ENCODE measurements at regions not wholly inside any gene's neighbourhood (a gene's known extent, or its start where the extent isn't known, plus 50 kb on each side); places are given as distances from the start of the nearest gene placed in this dataset.
"Not testable (repeated sequence)": the region's sequence is repeated elsewhere in the genome, so short reads cannot be mapped to it uniquely, and the experiment has no call there.

- no peaks in the 10 kb centered on the region for H3K36me3 ChIP-seq (ENCODE audit: control insufficient read depth, insufficient read depth, low read length)
- DNase-seq: no peak
- H3K4me1 ChIP-seq (ENCODE audit: control insufficient read depth, insufficient read depth, low read length, poor library complexity, severe bottlenecking): no peaks in the 10 kb centered on the region
- no peak overlapping the region for H3K27ac ChIP-seq (ENCODE audit: insufficient read depth, low read length, poor library complexity, severe bottlenecking)
- no peaks in the 10 kb centered on the region for H3K9me3 ChIP-seq (ENCODE audit: control insufficient read depth, low read length)
- H3K4me3 ChIP-seq (ENCODE audit: insufficient read depth, low read depth, low read length, poor library complexity, severe bottlenecking): no peak overlapping the region
- no peaks in the 10 kb centered on the region for H3K27me3 ChIP-seq (replicated peaks; ENCODE audit: control insufficient read depth, insufficient read depth, low read length, poor library complexity, severe bottlenecking)
These were observed 1261.2 kb upstream of the SLC39A10 start for GRCh38 chr2:194395818-194396217.

DNA sequence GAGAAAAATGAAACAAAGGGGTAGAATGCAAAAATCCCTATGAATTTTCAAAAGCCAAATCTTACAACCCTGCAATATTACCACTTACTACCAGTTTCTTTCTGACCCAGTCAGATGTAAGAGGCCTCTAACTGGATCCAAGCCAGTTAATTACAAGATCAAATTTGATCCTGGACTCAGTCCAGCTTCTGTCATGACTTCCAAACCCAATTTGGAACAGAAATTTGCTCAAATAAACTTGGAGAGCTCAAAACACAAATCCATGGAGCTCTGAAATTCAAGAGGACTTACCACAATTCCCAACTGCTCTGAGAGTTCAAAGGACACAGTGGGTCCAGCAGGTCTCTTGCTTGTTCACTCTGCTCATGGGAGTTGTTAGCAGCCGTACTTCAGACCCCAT is 1271.7 kb upstream of the SLC39A10 start:
- H3K9me3 ChIP-seq (ENCODE audit: control insufficient read depth, low read length): no peaks in the 10 kb centered on the region

DNA sequence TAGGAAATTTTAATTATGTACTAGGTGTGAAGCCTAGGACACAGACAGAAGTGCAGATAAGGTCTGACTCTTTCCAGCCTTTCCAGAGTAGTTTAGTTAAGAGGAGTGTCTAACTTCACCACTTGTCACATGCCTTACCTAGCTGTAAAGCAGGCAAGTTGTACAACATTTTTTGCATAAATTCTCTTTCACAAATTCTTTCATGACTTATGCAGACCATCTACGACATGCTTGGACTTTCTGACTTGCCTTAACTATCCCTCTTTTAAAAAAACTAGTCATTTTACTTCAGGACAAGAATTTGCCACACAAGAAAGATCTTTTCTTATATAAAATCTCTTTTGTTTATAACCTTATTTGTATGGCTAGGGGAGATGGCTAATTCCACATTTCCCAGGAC is 1273.6 kb upstream of the SLC39A10 start:
- no peaks in the 10 kb centered on the region for H3K4me1 ChIP-seq (ENCODE audit: control insufficient read depth, insufficient read depth, low read length, poor library complexity, severe bottlenecking)
- H3K9me3 ChIP-seq (ENCODE audit: control insufficient read depth, low read length): no peaks in the 10 kb centered on the region
- no peaks in the 10 kb centered on the region for H3K27me3 ChIP-seq (replicated peaks; ENCODE audit: control insufficient read depth, insufficient read depth, low read length, poor library complexity, severe bottlenecking)
- H3K4me3 ChIP-seq (ENCODE audit: insufficient read depth, low read depth, low read length, poor library complexity, severe bottlenecking): no peak overlapping the region
- H3K27ac ChIP-seq (ENCODE audit: insufficient read depth, low read length, poor library complexity, severe bottlenecking): no peak overlapping the region
- DNase-seq: no peak
- H3K36me3 ChIP-seq (ENCODE audit: control insufficient read depth, insufficient read depth, low read length): no peaks in the 10 kb centered on the region

More for the DNA sequence above, 1271.7 kb upstream of the SLC39A10 start:
- Histone ChIP-seq H3K27me3 (replicated peaks; ENCODE audit: control insufficient read depth, insufficient read depth, low read length, poor library complexity, severe bottlenecking) (no peaks in the 10 kb centered on the region), H3K4me3 (ENCODE audit: insufficient read depth, low read depth, low read length, poor library complexity, severe bottlenecking) (no peak overlapping the region), H3K4me1 (ENCODE audit: control insufficient read depth, insufficient read depth, low read length, poor library complexity, severe bottlenecking) (no peaks in the 10 kb centered on the region), H3K27ac (ENCODE audit: insufficient read depth, low read length, poor library complexity, severe bottlenecking) (no peak overlapping the region), H3K36me3 (ENCODE audit: control insufficient read depth, insufficient read depth, low read length) (no peaks in the 10 kb centered on the region)
- DNase-seq: no peak

DNA sequence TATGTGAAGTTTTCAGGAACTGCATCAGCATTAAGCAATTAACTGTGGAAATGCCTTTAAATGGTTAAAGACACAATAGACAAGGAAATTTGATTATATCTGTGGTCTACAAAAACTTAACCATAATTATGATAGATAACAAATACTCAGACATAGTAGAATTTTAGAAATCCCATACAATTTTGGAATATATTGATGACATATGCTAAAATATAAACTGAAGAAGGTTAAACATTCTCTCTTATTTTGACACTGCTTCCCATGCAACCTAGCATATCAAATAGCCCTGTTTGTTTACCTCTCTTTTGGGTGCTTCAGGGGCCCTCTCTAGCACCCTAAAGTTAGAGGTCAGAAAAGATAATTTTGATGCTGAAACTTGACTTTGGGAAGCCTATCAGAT is 1274.8 kb upstream of the SLC39A10 start:
- no peaks in the 10 kb centered on the region for H3K4me1 ChIP-seq (ENCODE audit: control insufficient read depth, insufficient read depth, low read length, poor library complexity, severe bottlenecking)
- no peak overlapping the region for H3K4me3 ChIP-seq (ENCODE audit: insufficient read depth, low read depth, low read length, poor library complexity, severe bottlenecking)
- no peak for DNase-seq
- no peaks in the 10 kb centered on the region for H3K9me3 ChIP-seq (ENCODE audit: control insufficient read depth, low read length)
- no peak overlapping the region for H3K27ac ChIP-seq (ENCODE audit: insufficient read depth, low read length, poor library complexity, severe bottlenecking)
- no peaks in the 10 kb centered on the region for H3K36me3 ChIP-seq (ENCODE audit: control insufficient read depth, insufficient read depth, low read length)
- no peaks in the 10 kb centered on the region for H3K27me3 ChIP-seq (replicated peaks; ENCODE audit: control insufficient read depth, insufficient read depth, low read length, poor library complexity, severe bottlenecking)

DNA sequence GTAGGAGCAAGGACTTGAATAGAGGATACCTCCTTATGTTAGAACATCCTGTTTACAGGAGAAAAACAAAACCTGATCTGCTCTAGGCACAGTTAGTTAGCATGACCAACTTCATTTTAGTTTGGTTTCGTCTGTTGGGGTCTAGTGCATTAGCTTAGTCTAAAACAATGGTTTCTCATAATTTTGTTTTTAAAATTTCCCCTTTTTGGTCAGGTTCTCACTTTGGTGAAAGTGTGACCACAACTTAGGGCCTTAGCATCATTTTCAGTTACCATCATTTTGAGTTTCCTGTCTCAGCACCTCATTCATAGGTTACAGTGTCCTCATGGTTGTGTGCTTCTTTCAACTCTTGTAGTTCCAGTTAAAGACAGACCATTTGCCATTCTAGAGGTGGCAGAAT is 1277.0 kb upstream of the SLC39A10 start:
- H3K4me1 ChIP-seq (ENCODE audit: control insufficient read depth, insufficient read depth, low read length, poor library complexity, severe bottlenecking): no peaks in the 10 kb centered on the region
- H3K4me3 ChIP-seq (ENCODE audit: insufficient read depth, low read depth, low read length, poor library complexity, severe bottlenecking): no peak overlapping the region
- H3K36me3 ChIP-seq (ENCODE audit: control insufficient read depth, insufficient read depth, low read length): no peaks in the 10 kb centered on the region
- no peaks in the 10 kb centered on the region for H3K27me3 ChIP-seq (replicated peaks; ENCODE audit: control insufficient read depth, insufficient read depth, low read length, poor library complexity, severe bottlenecking)
- H3K27ac ChIP-seq (ENCODE audit: insufficient read depth, low read length, poor library complexity, severe bottlenecking): no peak overlapping the region
- no peaks in the 10 kb centered on the region for H3K9me3 ChIP-seq (ENCODE audit: control insufficient read depth, low read length)
- no peak for DNase-seq

- not testable (repeated sequence) for H3K4me1 ChIP-seq (ENCODE audit: control insufficient read depth, insufficient read depth, low read length, poor library complexity, severe bottlenecking); H3K27me3 ChIP-seq (replicated peaks; ENCODE audit: control insufficient read depth, insufficient read depth, low read length, poor library complexity, severe bottlenecking); H3K27ac ChIP-seq (ENCODE audit: insufficient read depth, low read length, poor library complexity, severe bottlenecking); DNase-seq; H3K36me3 ChIP-seq (ENCODE audit: control insufficient read depth, insufficient read depth, low read length); H3K4me3 ChIP-seq (ENCODE audit: insufficient read depth, low read depth, low read length, poor library complexity, severe bottlenecking); H3K9me3 ChIP-seq (ENCODE audit: control insufficient read depth, low read length)
These were observed 1289.6 kb upstream of the SLC39A10 start for GRCh38 chr2:194367390-194367789.

DNA sequence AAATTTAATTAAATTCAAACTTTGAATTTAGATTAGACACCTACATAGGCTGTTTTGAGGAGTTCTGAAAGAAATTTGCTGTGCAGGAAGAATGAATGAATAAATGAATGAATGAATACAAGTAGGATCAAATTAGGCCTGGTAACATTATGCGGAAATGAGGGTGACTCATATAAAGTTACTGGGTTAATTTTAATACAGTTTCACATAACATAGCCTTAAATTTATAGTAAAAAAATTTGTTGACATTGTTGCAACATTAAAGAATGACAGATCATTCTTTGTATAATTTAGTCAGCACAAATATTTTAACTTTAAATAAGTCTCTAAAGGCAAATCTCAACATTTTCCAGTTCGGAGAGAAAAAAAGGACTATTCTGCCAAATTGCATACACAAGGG is 1293.1 kb upstream of the SLC39A10 start:
- H3K4me3 ChIP-seq (ENCODE audit: insufficient read depth, low read depth, low read length, poor library complexity, severe bottlenecking): no peak overlapping the region
- H3K27me3 ChIP-seq (replicated peaks; ENCODE audit: control insufficient read depth, insufficient read depth, low read length, poor library complexity, severe bottlenecking): no peaks in the 10 kb centered on the region
- no peak for DNase-seq
- H3K27ac ChIP-seq (ENCODE audit: insufficient read depth, low read length, poor library complexity, severe bottlenecking): no peak overlapping the region
- no peaks in the 10 kb centered on the region for H3K36me3 ChIP-seq (ENCODE audit: control insufficient read depth, insufficient read depth, low read length)
- no peaks in the 10 kb centered on the region for H3K9me3 ChIP-seq (ENCODE audit: control insufficient read depth, low read length)
- no peaks in the 10 kb centered on the region for H3K4me1 ChIP-seq (ENCODE audit: control insufficient read depth, insufficient read depth, low read length, poor library complexity, severe bottlenecking)

DNA sequence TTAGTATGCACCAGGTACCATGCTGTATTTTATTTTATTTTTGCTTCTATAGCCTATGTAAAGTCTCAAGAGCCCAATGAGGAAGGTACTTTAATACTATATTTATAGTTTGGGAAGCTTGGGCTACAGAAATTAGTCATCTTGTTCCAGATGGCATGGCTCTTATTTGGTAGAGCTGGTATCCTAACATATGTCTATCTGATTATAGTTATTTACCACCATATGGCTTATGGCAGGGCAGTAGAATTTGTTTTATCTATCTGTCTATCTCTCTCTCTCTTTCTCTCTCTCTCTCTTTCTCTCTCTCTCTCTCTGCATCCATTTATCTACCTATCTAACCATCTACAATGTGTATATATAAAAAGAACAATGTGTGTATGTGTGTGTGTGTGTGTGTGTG is 1293.7 kb upstream of the SLC39A10 start:
- H3K27me3 ChIP-seq (replicated peaks; ENCODE audit: control insufficient read depth, insufficient read depth, low read length, poor library complexity, severe bottlenecking): no peaks in the 10 kb centered on the region
- no peaks in the 10 kb centered on the region for H3K4me1 ChIP-seq (ENCODE audit: control insufficient read depth, insufficient read depth, low read length, poor library complexity, severe bottlenecking)
- DNase-seq: no peak
- no peak overlapping the region for H3K4me3 ChIP-seq (ENCODE audit: insufficient read depth, low read depth, low read length, poor library complexity, severe bottlenecking)
- H3K9me3 ChIP-seq (ENCODE audit: control insufficient read depth, low read length): no peaks in the 10 kb centered on the region
- no peak overlapping the region for H3K27ac ChIP-seq (ENCODE audit: insufficient read depth, low read length, poor library complexity, severe bottlenecking)
- no peaks in the 10 kb centered on the region for H3K36me3 ChIP-seq (ENCODE audit: control insufficient read depth, insufficient read depth, low read length)

DNA sequence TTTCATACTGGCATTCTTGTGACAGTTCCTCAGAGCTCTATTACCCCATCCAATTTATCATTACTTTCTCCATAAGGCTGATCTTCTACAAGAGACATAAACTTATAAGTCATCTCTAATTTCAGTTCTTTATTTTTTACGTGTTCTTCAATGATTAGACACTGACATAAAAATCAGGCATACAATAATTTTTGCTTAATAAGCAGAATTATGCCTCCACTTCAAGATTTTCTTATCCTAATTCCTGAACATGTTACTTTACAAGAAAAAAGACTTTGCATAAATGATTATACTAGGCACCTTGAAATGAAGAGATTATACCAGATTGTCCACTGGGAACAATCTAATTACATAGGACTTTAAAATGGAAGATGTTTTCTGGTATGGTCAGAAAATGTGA is 1304.5 kb upstream of the SLC39A10 start:
- Histone ChIP-seq H3K9me3 (ENCODE audit: control insufficient read depth, low read length) (no peaks in the 10 kb centered on the region), H3K4me1 (ENCODE audit: control insufficient read depth, insufficient read depth, low read length, poor library complexity, severe bottlenecking) (no peaks in the 10 kb centered on the region), H3K36me3 (ENCODE audit: control insufficient read depth, insufficient read depth, low read length) (no peaks in the 10 kb centered on the region), H3K27me3 (replicated peaks; ENCODE audit: control insufficient read depth, insufficient read depth, low read length, poor library complexity, severe bottlenecking) (no peaks in the 10 kb centered on the region), H3K27ac (ENCODE audit: insufficient read depth, low read length, poor library complexity, severe bottlenecking) (no peak overlapping the region), H3K4me3 (ENCODE audit: insufficient read depth, low read depth, low read length, poor library complexity, severe bottlenecking) (no peak overlapping the region)
- no peak for DNase-seq

- H3K27me3 ChIP-seq (replicated peaks; ENCODE audit: control insufficient read depth, insufficient read depth, low read length, poor library complexity, severe bottlenecking): no peaks in the 10 kb centered on the region
- DNase-seq: no peak
- no peak overlapping the region for H3K4me3 ChIP-seq (ENCODE audit: insufficient read depth, low read depth, low read length, poor library complexity, severe bottlenecking)
- H3K4me1 ChIP-seq (ENCODE audit: control insufficient read depth, insufficient read depth, low read length, poor library complexity, severe bottlenecking): no peaks in the 10 kb centered on the region
- H3K27ac ChIP-seq (ENCODE audit: insufficient read depth, low read length, poor library complexity, severe bottlenecking): no peak overlapping the region
- no peaks in the 10 kb centered on the region for H3K36me3 ChIP-seq (ENCODE audit: control insufficient read depth, insufficient read depth, low read length)
- H3K9me3 ChIP-seq (ENCODE audit: control insufficient read depth, low read length): no peaks in the 10 kb centered on the region
These were observed 1310.8 kb upstream of the SLC39A10 start for GRCh38 chr2:194346193-194346592.

DNA sequence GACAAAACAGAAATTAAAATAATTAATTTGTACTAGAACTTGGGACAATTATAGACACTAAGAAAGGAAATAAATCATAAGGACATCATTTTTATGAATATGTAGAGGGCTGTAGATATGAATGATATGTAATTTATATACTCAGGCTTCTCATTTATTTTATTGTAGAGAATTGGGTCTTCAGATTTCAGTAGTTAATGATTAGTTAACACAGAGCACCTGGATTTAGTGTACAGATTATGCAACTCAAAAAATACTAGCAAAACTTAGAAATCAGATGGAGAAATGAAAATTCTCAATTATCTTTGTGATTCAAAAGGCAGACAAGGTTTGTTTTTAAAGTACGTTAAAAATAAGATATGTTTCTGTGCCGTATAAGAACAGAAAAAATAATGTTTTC is 1311.7 kb upstream of the SLC39A10 start:
- Histone ChIP-seq H3K27me3 (replicated peaks; ENCODE audit: control insufficient read depth, insufficient read depth, low read length, poor library complexity, severe bottlenecking) (no peaks in the 10 kb centered on the region), H3K27ac (ENCODE audit: insufficient read depth, low read length, poor library complexity, severe bottlenecking) (no peak overlapping the region), H3K4me3 (ENCODE audit: insufficient read depth, low read depth, low read length, poor library complexity, severe bottlenecking) (no peak overlapping the region), H3K4me1 (ENCODE audit: control insufficient read depth, insufficient read depth, low read length, poor library complexity, severe bottlenecking) (no peaks in the 10 kb centered on the region), H3K9me3 (ENCODE audit: control insufficient read depth, low read length) (no peaks in the 10 kb centered on the region), H3K36me3 (ENCODE audit: control insufficient read depth, insufficient read depth, low read length) (no peaks in the 10 kb centered on the region)
- DNase-seq: no peak
